ENCODE measurements at regions not wholly inside any gene's neighbourhood (a gene's known extent, or its start where the extent isn't known, plus 50 kb on each side); places are given as distances from the start of the nearest gene placed in this dataset.

DNA sequence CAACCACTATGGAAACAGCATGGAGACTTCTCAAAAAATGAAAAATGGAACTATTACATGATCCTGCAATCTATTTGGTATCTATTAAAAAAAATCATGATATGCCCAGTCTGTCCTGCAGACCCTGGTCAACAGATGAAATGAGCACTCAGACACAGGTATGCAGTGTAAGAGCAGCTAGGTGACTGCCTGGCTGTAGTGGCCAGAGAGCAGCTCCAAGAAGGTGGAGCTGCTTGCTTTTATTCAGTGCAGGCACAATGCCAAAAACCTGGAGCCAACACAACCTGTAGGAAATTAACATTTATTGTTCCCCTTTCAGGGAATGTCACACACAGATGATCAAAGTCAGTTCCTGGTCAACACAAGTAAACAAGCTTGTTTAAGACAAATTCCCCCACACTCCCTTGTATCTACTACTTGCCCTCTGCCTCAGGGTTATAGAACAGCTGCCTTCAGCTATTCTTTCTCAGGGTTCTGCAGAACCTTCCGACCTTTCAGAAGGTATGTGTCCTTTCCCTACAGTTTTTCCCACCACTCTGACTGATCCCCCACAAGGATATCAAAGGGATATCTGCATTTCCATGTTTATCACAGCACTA lies 933.7 kb upstream of the SLITRK5 start:
- TF ChIP-seq, protein P1, sequence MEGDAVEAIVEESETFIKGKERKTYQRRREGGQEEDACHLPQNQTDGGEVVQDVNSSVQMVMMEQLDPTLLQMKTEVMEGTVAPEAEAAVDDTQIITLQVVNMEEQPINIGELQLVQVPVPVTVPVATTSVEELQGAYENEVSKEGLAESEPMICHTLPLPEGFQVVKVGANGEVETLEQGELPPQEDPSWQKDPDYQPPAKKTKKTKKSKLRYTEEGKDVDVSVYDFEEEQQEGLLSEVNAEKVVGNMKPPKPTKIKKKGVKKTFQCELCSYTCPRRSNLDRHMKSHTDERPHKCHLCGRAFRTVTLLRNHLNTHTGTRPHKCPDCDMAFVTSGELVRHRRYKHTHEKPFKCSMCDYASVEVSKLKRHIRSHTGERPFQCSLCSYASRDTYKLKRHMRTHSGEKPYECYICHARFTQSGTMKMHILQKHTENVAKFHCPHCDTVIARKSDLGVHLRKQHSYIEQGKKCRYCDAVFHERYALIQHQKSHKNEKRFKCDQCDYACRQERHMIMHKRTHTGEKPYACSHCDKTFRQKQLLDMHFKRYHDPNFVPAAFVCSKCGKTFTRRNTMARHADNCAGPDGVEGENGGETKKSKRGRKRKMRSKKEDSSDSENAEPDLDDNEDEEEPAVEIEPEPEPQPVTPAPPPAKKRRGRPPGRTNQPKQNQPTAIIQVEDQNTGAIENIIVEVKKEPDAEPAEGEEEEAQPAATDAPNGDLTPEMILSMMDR (IDR thresholded peaks at IDR 0.05; ENCODE audit: extremely low read depth in 1 of 2, insufficient read depth in 1 of 2, low read depth in 1 of 2, low read length in 2 of 2) = no peak
- TF ChIP-seq EZH2 (IDR thresholded peaks at IDR 0.05; ENCODE audit: borderline replicate concordance, low read depth, low read length, severe bottlenecking) = no peak
- TF ChIP-seq POLR2AphosphoS5 (IDR thresholded peaks at IDR 0.05; ENCODE audit: insufficient read depth, low read depth, low read length) = no peak
